GM19025 (cell line): ENCODE measurements at regions not wholly inside any gene's neighbourhood (a gene's known extent, or its start where the extent isn't known, plus 50 kb on each side); places are given as distances from the start of the nearest gene placed in this dataset.
"Not testable (repeated sequence)": the region's sequence is repeated elsewhere in the genome, so short reads cannot be mapped to it uniquely, and the experiment has no call there.

Experiments used
- ATAC-seq: cut with Tn5 transposase; IDR thresholded peaks from one replicate; pipeline ENCODE4 v1.9.1; 2021; ENCODE audit warnings: mild to moderate bottlenecking, low read depth, moderate library complexity; ENCODE audit not compliant: unreplicated experiment

DNA sequence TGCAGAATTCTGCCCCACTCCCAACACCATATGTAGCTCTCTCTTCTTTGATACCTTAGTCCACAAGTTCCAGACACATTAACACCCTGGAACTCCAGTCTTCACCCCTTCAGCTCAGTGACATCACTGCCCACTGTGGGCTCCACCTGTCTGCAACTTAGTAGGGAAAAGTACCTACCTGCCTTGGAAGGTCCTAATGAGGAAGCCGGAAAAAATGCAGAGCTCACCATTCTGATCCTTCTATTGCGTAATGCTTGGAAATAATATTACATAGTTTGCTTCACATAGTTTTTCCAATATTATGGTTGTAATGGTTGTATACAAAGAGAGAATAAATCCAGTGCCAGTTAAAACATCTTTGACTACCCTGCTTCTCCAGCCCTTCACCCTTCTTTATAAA lies 738.4 kb downstream of the RNF144A start:
- no peak for ATAC-seq

GRCh38 chr2:7657526-7657925 lies 740.3 kb downstream of the RNF144A start:
- not testable (repeated sequence) for ATAC-seq

GRCh38 chr2:7658486-7658885 lies 741.3 kb downstream of the RNF144A start:
- ATAC-seq: no peak

- ATAC-seq: no peak
These were observed 743.6 kb downstream of the RNF144A start for GRCh38 chr2:7660816-7661215.

GRCh38 chr2:7661502-7661901 lies 744.3 kb downstream of the RNF144A start:
- ATAC-seq: no peak

- ATAC-seq: no peak
These were observed 748.7 kb downstream of the RNF144A start for GRCh38 chr2:7665880-7666279.

DNA sequence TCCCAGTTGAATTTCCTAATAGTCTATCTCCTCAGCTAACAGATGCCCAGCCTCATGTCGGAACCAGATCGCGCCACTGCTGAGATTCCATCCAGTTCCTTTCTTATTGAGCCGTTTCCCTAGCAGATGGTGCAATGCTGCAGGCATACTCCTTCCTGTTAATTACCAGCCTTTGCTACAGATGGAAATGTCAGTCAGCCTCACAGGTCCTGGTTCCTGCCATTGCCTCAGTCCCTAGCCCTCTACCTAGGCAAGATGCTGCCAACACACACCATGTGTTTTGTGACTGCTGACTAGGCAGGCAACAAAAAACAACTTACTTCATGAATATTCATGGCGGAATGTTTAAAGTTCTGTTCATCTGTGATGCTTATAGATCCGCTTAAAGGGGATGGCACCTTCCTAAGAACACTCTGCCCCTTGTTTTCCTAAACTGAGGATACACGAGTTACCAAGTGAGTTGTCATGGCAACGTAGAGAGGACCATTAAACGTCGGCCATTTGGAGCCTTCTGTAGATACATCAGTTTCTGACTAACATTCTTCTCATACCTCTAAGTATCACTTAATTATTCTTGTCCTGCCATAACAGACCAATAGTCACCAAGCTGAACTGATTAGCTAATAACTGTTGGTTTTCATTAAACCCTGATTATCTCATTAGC lies 749.5 kb downstream of the RNF144A start:
- no peak for ATAC-seq

- no peak for ATAC-seq
These were observed 750.1 kb downstream of the RNF144A start for GRCh38 chr2:7667260-7667757.

DNA sequence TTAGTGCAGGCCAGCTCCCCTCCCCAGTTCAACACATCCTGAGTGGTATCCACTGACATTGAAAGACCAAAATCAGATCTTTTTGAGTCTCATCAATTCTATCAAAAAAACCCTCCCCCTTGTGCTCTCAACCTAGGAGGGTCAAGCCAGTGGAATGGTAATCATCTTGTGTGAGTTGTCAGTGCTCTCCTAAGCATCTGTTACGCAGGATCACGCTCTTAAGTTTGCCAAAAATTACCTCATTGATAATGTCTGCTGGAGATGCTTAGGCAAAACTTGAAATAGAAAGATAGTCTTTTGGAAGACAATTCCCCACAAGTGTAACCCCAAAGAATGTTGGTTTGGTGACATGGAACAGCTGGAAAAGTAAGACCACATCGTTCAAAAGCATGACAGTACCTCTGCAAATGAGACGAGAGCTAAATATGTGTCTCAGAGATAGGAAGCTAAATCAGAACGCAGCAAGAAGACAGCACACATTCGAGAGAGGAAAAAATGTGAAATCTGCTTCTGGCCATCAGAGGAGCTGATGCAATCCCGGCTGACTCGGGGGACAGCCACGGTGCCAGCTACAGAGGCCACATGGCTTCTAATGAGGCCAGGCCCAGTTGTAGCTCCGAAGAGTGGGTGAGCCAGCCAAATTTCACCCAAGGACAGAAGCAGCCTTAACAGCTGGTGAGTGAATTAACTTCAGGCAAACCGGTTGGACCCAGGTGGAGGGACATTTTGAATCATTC lies 753.9 kb downstream of the RNF144A start:
- ATAC-seq: no peak

GRCh38 chr2:7672027-7672684 lies 754.9 kb downstream of the RNF144A start:
- no peak for ATAC-seq

DNA sequence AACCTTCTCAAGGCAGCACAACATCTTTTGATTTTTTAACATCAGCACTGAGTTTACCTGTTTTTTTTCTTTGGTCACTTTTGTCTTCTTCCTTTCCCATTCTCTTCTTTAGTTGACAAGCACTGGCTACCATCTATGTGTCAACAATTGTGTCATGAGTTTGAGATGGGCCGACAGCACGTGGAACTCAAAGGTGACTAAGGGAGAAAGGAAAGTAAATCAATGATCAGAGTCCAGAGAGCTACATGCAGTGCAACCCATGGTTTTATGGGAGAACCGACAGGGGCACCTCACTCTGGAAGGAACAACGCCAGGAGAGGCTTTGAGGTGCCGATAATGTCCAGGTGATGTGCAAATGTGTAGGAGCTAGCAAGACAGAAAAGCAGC lies 755.5 kb downstream of the RNF144A start:
- no peak for ATAC-seq

- ATAC-seq: no peak
These were observed 755.9 kb downstream of the RNF144A start for GRCh38 chr2:7673101-7673500.

- no peak for ATAC-seq
These were observed 756.6 kb downstream of the RNF144A start for GRCh38 chr2:7673853-7674252.

DNA sequence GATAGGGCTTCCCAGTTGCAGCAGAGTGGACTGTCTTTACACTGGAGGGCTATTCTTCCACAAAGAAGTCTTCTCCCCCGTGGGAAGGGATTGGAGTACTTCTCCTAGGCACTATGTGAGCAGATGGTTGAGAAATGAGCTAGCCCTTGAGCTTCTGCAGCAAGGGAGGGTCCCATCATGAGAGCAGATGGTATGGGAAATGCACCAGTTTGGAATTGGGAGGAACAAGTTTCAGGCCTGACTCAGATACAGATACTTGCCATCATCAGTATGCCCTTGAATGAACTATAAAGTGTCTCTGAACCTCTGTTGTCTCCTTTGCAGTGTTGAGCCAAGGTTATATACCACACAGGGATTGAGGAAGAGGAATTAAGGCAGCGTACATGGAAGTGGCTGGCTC lies 757.4 kb downstream of the RNF144A start:
- ATAC-seq: no peak

DNA sequence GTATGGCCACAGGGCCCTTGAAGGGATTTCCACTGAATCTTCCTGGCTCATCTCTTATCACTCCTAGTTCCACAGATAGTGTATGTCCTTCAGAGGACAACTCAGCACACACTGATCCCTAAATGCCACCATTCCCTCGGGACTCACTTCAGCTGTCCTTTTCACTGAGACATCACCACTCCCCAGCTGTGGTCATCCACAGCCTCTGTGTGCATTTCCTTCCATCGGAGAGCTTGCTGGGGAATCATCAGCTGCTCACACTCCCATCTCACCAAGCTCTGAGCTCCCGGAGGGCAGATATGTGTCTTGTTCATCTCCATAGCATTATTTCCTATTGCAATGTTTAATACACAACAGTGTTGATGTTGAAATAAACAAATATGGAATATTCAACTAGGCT lies 759.5 kb downstream of the RNF144A start:
- no peak for ATAC-seq

- ATAC-seq: no peak
These were observed 764.8 kb downstream of the RNF144A start for GRCh38 chr2:7681881-7682461.

- ATAC-seq: no peak
These were observed 766.0 kb downstream of the RNF144A start for GRCh38 chr2:7683196-7683595.

DNA sequence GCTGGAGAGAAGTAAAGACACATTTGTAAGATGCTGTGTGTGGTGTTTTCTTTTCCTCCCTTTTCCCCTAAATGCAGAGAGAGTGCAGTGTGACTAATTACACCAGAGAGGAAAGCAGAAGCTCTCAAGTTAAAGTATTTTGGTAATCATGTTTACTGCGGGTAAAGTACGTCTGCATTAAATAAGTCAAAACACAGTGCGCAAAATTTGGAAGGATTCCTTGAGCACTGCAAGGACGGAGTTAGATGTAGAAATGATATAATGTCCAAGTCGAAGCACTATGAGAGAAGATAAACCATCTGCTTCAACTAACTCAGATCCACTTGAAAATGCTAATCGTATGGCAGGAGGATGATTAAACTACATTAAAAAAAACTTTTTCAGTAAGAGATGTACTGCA lies 766.5 kb downstream of the RNF144A start:
- no peak for ATAC-seq

DNA sequence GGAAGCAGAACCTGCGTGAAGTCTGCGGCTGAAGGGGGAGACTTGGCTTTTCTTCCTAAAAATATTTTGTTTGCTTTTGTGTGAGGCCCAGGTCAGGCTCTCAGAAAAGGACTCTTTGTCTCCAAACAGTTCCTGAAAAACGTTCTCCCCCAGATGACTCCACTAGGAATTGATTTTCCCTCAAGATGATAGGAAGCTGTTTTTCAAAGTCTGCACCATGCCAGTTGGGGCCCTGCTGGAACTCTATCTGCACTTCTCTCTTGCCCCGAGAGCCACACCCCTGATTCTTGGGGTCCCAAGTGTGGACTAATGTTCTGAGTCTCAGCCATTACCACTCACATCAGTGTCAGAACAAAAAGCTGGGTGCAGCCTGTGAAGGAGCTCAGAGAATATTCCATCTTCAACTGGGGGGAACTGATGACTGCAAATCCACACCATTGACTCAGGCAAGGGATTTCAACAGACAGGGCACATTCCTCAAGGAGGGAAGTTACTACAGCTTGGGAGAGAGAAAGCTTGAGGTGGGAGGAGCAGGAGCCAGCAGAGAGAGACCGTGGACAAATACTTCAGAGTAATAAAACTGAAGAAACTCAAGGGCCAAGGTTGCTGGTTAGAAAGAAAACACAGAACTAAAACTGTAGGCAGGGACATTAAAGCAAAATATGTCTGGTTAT lies 768.3 kb downstream of the RNF144A start:
- ATAC-seq: no peak

DNA sequence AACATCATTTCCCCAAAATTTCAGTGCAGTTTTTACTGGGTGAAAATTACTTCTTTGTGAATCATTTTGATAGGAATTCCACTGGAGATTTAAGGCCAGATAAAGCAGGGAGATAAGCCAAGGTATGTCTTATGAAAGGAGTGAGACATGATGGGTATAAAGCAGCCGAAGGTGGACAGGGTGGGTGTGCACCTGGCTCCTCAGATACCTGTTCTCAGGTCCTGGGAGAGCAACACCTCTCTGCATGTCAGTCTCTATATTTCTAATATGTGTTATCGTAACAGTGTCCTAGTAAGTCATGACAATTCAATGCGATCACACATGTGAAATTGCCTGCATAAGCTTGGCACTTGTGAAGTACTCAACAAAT lies 768.8 kb downstream of the RNF144A start:
- no peak for ATAC-seq
